Esophagus squamous epithelium (tissue), 5 donors: ENCODE measurements at regions not wholly inside any gene's neighbourhood (a gene's known extent, or its start where the extent isn't known, plus 50 kb on each side); places are given as distances from the start of the nearest gene placed in this dataset.

Source experiments
- DNase-seq: peaks from one replicate; lab custom pipeline; 2025; lab: John Stamatoyannopoulos, UW
- H3K27ac ChIP-seq, 4 donors: fragments of 200-600 bp; sonication (generic); one replicate each; pipeline ENCODE4 v1.5.1; 2016 to 2019; ENCODE audit warnings: mild to moderate bottlenecking in 1 of 4
- H3K27me3 ChIP-seq, 4 donors: fragments of 200-600 bp; sonication (generic); 1 replicate in 3 of 4; 2 replicates in 1 of 4; pipeline versions ENCODE4 v1.5.1 to v1.6.0; 2017 to 2021; ENCODE audit warnings: antibody characterized with exemption in 1 of 4
- H3K36me3 ChIP-seq, 3 donors: fragments of 200-600 bp; sonication (generic); one replicate each; pipeline ENCODE4 v1.5.1; 2016 to 2019
- H3K4me1 ChIP-seq, 3 donors: fragments of 200-600 bp; sonication (generic); one replicate each; pipeline ENCODE4 v1.5.1; 2017 to 2019
- H3K4me3 ChIP-seq, 4 donors: fragments of 200-600 bp; sonication (generic); 1 replicate in 3 of 4; 2 replicates in 1 of 4; pipeline ENCODE4 v1.5.1; 2016 to 2019; ENCODE audit warnings: mild to moderate bottlenecking in 2 of 4, moderate library complexity in 1 of 4
- H3K9me3 ChIP-seq, 3 donors: fragments of 200-600 bp; sonication (generic); one replicate each; pipeline ENCODE4 v1.5.1; 2016 to 2019
- POLR2A ChIP-seq, 4 donors: fragments of 450-650 bp; IDR thresholded peaks; one replicate each; pipeline ENCODE4 v1.6.1; 2017; ENCODE audit warnings: antibody characterized with exemption in 4 of 4, mild to moderate bottlenecking in 4 of 4, moderate library complexity in 3 of 4
- WGBS, 2 donors: methylation state at CpG; one replicate each; pipeline ENCODE4 v1.1.5; 2018; 5-methylcytosine and 5-hydroxymethylcytosine counted together
- intact Hi-C: fragments of 100-400 bp; cut with DNase I; formaldehyde crosslinking; loops from one replicate; pipeline ENCODE4 v1.15.0; 2022
- TF ChIP-seq, protein P1 (sequence below), 6 experiments: fragments of 450-650 bp in 4 of 6; fragments of 200-600 bp in 2 of 6; sonication (generic) in 2 of 6; IDR thresholded peaks; one replicate each; pipeline ENCODE4 v1.5.1; 2016 to 2019; ENCODE audit warnings: antibody characterized with exemption in 6 of 6, mild to moderate bottlenecking in 4 of 6, moderate library complexity in 4 of 6
- donor health status: DM: yes; HTN: yes; CAD: no.

GRCh38 chr4:174041555-174042105 lies 241.8 kb downstream of the FBXO8 start:
- WGBS, 2 donors, result 33 to 34% methylated on average over 9 of the region's 9 CpGs
- TF ChIP-seq POLR2A (IDR thresholded peaks at IDR 0.05), result no peak
- TF ChIP-seq, protein P1, sequence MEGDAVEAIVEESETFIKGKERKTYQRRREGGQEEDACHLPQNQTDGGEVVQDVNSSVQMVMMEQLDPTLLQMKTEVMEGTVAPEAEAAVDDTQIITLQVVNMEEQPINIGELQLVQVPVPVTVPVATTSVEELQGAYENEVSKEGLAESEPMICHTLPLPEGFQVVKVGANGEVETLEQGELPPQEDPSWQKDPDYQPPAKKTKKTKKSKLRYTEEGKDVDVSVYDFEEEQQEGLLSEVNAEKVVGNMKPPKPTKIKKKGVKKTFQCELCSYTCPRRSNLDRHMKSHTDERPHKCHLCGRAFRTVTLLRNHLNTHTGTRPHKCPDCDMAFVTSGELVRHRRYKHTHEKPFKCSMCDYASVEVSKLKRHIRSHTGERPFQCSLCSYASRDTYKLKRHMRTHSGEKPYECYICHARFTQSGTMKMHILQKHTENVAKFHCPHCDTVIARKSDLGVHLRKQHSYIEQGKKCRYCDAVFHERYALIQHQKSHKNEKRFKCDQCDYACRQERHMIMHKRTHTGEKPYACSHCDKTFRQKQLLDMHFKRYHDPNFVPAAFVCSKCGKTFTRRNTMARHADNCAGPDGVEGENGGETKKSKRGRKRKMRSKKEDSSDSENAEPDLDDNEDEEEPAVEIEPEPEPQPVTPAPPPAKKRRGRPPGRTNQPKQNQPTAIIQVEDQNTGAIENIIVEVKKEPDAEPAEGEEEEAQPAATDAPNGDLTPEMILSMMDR (IDR thresholded peaks at IDR 0.05), result no peak
- Histone ChIP-seq H3K9me3 (no peaks in the 10 kb centered on the region), H3K4me1 (no peaks in the 10 kb centered on the region), H3K36me3 (no peaks in the 10 kb centered on the region), H3K27me3 (no peaks in the 10 kb centered on the region), H3K27ac (no peak overlapping the region), H3K4me3 (no peak overlapping the region)
- intact Hi-C loops, result no loop called here
- DNase-seq, result no peak

- Histone ChIP-seq H3K27ac (no peak overlapping the region), H3K4me1 (no peaks in the 10 kb centered on the region), H3K4me3 (no peak overlapping the region), H3K27me3 (no peaks in the 10 kb centered on the region), H3K9me3 (no peaks in the 10 kb centered on the region), H3K36me3 (no peaks in the 10 kb centered on the region)
- DNase-seq, result no peak
- intact Hi-C loops, result no loop called here
- TF ChIP-seq, protein P1 (IDR thresholded peaks at IDR 0.05), result no peak
- no peak for TF ChIP-seq POLR2A (IDR thresholded peaks at IDR 0.05)
Measured at GRCh38 chr4:174040287-174040686, 243.2 kb downstream of the FBXO8 start.

DNA sequence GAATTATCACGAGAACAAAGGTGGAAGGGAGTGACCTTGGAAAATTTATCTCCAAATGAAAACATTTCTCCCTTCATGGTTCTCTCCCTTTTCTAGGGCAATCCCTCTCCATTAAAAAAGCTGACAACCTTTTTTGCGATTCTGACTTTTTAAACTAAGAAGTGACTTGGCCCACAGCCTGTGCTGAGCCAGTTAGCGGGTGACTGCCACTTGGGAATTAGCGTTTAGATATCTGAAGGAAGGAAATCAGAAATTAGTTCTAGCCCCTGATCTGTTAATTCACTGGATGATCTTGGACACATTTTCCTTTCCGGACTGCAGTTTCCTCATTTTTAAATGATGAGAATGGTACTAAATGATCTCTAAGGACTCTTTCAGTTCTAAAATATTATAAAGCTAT lies 245.0 kb downstream of the FBXO8 start:
- Histone ChIP-seq H3K4me1 (no peaks in the 10 kb centered on the region), H3K9me3 (no peaks in the 10 kb centered on the region), H3K27ac (no peak overlapping the region), H3K4me3 (no peak overlapping the region), H3K27me3 (no peaks in the 10 kb centered on the region), H3K36me3 (no peaks in the 10 kb centered on the region)
- intact Hi-C loops, result no loop called here
- TF ChIP-seq POLR2A (IDR thresholded peaks at IDR 0.05), result no peak
- TF ChIP-seq, protein P1 (IDR thresholded peaks at IDR 0.05), result no peak
- DNase-seq, result no peak
- 80 to 87% methylated on average over 5 of the region's 5 CpGs for WGBS, 2 donors

DNA sequence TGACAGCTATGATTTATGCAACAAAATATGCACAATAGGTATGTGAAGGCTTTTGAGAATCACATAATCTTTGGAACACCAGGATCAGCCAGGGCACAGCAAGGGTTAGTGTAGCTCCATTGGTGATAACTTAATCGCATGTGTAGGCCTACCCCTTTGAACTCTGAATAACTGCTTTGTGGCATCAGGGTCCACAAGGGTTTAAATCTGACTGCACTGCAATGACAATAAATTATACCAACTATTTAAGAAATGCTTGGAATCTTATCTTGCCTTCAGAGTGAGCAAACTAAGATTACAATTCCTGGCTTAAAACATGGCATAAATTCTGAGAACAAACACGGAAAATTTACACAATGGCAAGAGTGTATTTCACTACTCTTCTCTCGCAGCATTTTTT lies 245.8 kb downstream of the FBXO8 start:
- WGBS, 2 donors, result 52 to 57% methylated on average over 3 of the region's 3 CpGs
- no peaks in the 10 kb centered on the region for H3K4me1 ChIP-seq
- no peaks in the 10 kb centered on the region for H3K36me3 ChIP-seq
- no peak overlapping the region for H3K4me3 ChIP-seq
- no peaks in the 10 kb centered on the region for H3K9me3 ChIP-seq
- no peak for DNase-seq
- no peak overlapping the region for H3K27ac ChIP-seq
- TF ChIP-seq, protein P1 (IDR thresholded peaks at IDR 0.05), result no peak
- TF ChIP-seq POLR2A (IDR thresholded peaks at IDR 0.05), result no peak
- H3K27me3 ChIP-seq, result no peaks in the 10 kb centered on the region
- intact Hi-C loops, result no loop called here

- intact Hi-C loops, result no loop called here
- TF ChIP-seq POLR2A (IDR thresholded peaks at IDR 0.05), result no peak
- no peak overlapping the region for H3K27ac ChIP-seq
- H3K27me3 ChIP-seq, result no peaks in the 10 kb centered on the region
- DNase-seq, result no peak
- 64 to 71% methylated on average over 8 of the region's 8 CpGs for WGBS, 2 donors
- no peak overlapping the region for H3K4me3 ChIP-seq
- H3K36me3 ChIP-seq, result no peaks in the 10 kb centered on the region
- H3K4me1 ChIP-seq, result no peaks in the 10 kb centered on the region
- H3K9me3 ChIP-seq, result no peaks in the 10 kb centered on the region
Measured at GRCh38 chr4:174037049-174037448, 246.4 kb downstream of the FBXO8 start.

DNA sequence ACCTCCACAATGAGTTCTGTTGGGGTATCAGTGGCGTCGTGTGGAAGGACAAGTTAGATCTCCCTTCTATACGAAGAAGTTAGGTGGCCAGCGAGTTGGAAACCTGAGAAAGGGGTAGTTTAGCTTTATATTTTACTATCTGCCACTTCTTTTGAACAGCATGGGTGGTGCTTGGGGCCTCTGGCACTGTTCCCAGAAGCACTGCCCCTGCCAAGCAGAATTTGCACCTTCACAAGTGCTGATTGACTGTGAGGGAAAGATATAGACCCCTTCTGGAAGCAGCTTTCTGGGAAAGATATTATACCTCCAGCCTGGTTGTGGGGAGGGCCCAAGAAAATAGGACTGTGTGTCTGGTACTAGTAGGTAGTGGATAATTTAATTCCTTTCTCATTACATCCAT lies 246.9 kb downstream of the FBXO8 start:
- Histone ChIP-seq H3K36me3 (no peaks in the 10 kb centered on the region), H3K27ac (no peak overlapping the region), H3K9me3 (no peaks in the 10 kb centered on the region), H3K4me3 (no peak overlapping the region), H3K27me3 (no peaks in the 10 kb centered on the region), H3K4me1 (no peaks in the 10 kb centered on the region)
- DNase-seq, result no peak
- 75 to 86% methylated on average over 4 of the region's 4 CpGs for WGBS, 2 donors
- intact Hi-C loops, result no loop called here
- TF ChIP-seq, protein P1 (IDR thresholded peaks at IDR 0.05), result no peak
- no peak for TF ChIP-seq POLR2A (IDR thresholded peaks at IDR 0.05)
